Spleen (tissue), 11 donors: ENCODE measurements at regions not wholly inside any gene's neighbourhood (a gene's known extent, or its start where the extent isn't known, plus 50 kb on each side); places are given as distances from the start of the nearest gene placed in this dataset.

Source experiments
- DNase-seq: peaks from one replicate; pipeline ENCODE4 v3.0.0-alpha.2; 2020
- H3K27ac ChIP-seq, 8 donors: fragments of 200-600 bp; sonication (generic) in 7 of 8; 1 replicate in 4 of 8; 2 replicates in 4 of 8; pipeline versions ENCODE4 v1.5.0 to v1.8.0; 2016 to 2021; ENCODE audit warnings: inconsistent platforms in 4 of 8, mild to moderate bottlenecking in 4 of 8, moderate library complexity in 1 of 8
- H3K27me3 ChIP-seq, 7 donors: fragments of 200-600 bp; sonication (generic) in 6 of 7; replicated peaks in 1 of 7; 1 replicate in 4 of 7; 2 replicates in 3 of 7; pipeline versions ENCODE4 v1.5.0 to v1.8.0; 2016 to 2021; ENCODE audit warnings: inconsistent platforms in 3 of 7, mild to moderate bottlenecking in 1 of 7
- H3K36me3 ChIP-seq, 6 donors: fragments of 200-600 bp; sonication (generic) in 5 of 6; 1 replicate in 4 of 6; 2 replicates in 2 of 6; pipeline versions ENCODE4 v1.5.0 to v1.8.0; 2016 to 2021; ENCODE audit warnings: inconsistent platforms in 2 of 6
- H3K4me1 ChIP-seq, 6 donors: fragments of 200-600 bp; sonication (generic) in 5 of 6; 1 replicate in 3 of 6; 2 replicates in 3 of 6; pipeline versions ENCODE4 v1.5.0 to v1.8.0; 2016 to 2021; ENCODE audit warnings: inconsistent platforms in 3 of 6
- H3K4me3 ChIP-seq, 8 donors: fragments of 200-600 bp; sonication (generic) in 7 of 8; 1 replicate in 4 of 8; 2 replicates in 4 of 8; pipeline versions ENCODE4 v1.5.0 to v1.8.0; 2016 to 2021; ENCODE audit warnings: inconsistent platforms in 4 of 8, mild to moderate bottlenecking in 4 of 8, moderate library complexity in 2 of 8
- H3K9me3 ChIP-seq, 8 donors: fragments of 200-600 bp; sonication (generic) in 7 of 8; 1 replicate in 4 of 8; 2 replicates in 4 of 8; pipeline versions ENCODE4 v1.5.0 to v1.8.0; 2016 to 2021; ENCODE audit warnings: inconsistent platforms in 4 of 8
- CTCF ChIP-seq, 11 experiments: fragments of 200-600 bp in 7 of 11; fragments of 450-650 bp in 4 of 11; sonication (generic) in 4 of 11; IDR thresholded peaks in 8 of 11; conservative IDR thresholded peaks in 3 of 11; 1 replicate in 7 of 11; 2 replicates in 4 of 11; pipeline versions ENCODE4 v1.4.0 to v1.8.0; 2016 to 2021; ENCODE audit warnings: antibody characterized with exemption in 11 of 11, inconsistent platforms in 4 of 11, mild to moderate bottlenecking in 1 of 11
- POLR2A ChIP-seq, 3 donors: fragments of 450-650 bp; IDR thresholded peaks; one replicate each; pipeline ENCODE4 v1.5.1; 2017; ENCODE audit warnings: antibody characterized with exemption in 3 of 3, mild to moderate bottlenecking in 1 of 3
- POLR2AphosphoS5 ChIP-seq, 3 donors: sonication (generic); formaldehyde crosslinking; IDR thresholded peaks; one replicate each; pipeline ENCODE4 v1.5.1; 2017; ENCODE audit warnings: antibody characterized with exemption in 3 of 3
- WGBS, 5 donors: extraction: QIAGEN DNeasy Blood & Tissue Kit in 3 of 5; methylation state at CpG; one replicate each; pipeline versions ENCODE4 v1.1.5 to v1.1.7; 2013 to 2018; 5-methylcytosine and 5-hydroxymethylcytosine counted together
- intact Hi-C: fragments of 100-400 bp; cut with DNase I; formaldehyde crosslinking; loops from one replicate; pipeline ENCODE4 v1.15.0; 2023; ENCODE audit warnings: low total_unique reads
- donor health status: healthy with polysubstance abuse.
- donor health status: DM: no; HTN: no; CAD: no; lungs with moderate emphysema.
- donor health status: DM: no; HTN: no; CAD: no.
- donor health status: Bipolar disorder and iron deficiency.
- donor health status: healthy.
- donor health status: DM: no; HTN: no; CAD: no.
- donor health status: DM: yes; HTN: yes; CAD: no.

GRCh38 chr11:26106726-26107125 is 225.2 kb upstream of the ANO3 start:
- Histone ChIP-seq H3K9me3 (peaks cover 0 to 5% (median 0%) of the 10 kb centered on the region in 8 donors), H3K27ac (no peak overlapping the region), H3K27me3 (no peaks in the 10 kb centered on the region), H3K4me3 (no peak overlapping the region), H3K36me3 (no peaks in the 10 kb centered on the region), H3K4me1 (peaks cover 0 to 3% (median 0%) of the 10 kb centered on the region in 6 donors)
- DNase-seq: no peak
- intact Hi-C loops: no loop called here
- TF ChIP-seq POLR2AphosphoS5 (IDR thresholded peaks at IDR 0.05) (no peak), CTCF (IDR thresholded peaks at IDR 0.05 in 8 of 11, conservative IDR thresholded peaks at IDR 0.05 in 3 of 11) (no peak), POLR2A (IDR thresholded peaks at IDR 0.05) (no peak)
- 87 to 98% (median 93%) methylated on average over 1 of the region's 1 CpG for WGBS, 5 donors

- Histone ChIP-seq H3K9me3 (peaks cover 0 to 9% (median 0%) of the 10 kb centered on the region in 8 donors), H3K27ac (no peak overlapping the region), H3K4me1 (peaks cover 0 to 3% (median 0%) of the 10 kb centered on the region in 6 donors), H3K27me3 (no peaks in the 10 kb centered on the region), H3K4me3 (no peak overlapping the region), H3K36me3 (no peaks in the 10 kb centered on the region)
- 69 to 94% (median 75%) methylated on average over 2 of the region's 2 CpGs for WGBS, 5 donors
- TF ChIP-seq POLR2A (IDR thresholded peaks at IDR 0.05) (no peak), POLR2AphosphoS5 (IDR thresholded peaks at IDR 0.05) (no peak), CTCF (IDR thresholded peaks at IDR 0.05 in 8 of 11, conservative IDR thresholded peaks at IDR 0.05 in 3 of 11) (no peak)
- DNase-seq: no peak
- intact Hi-C loops: no loop called here
Measured at GRCh38 chr11:26109658-26110368, 222.1 kb upstream of the ANO3 start.

- H3K9me3 ChIP-seq: peaks cover 0 to 9% (median under 1%) of the 10 kb centered on the region in 8 donors
- H3K27ac ChIP-seq: no peak overlapping the region
- no peaks in the 10 kb centered on the region for H3K27me3 ChIP-seq
- intact Hi-C loops: no loop called here
- no peaks in the 10 kb centered on the region for H3K4me1 ChIP-seq
- H3K4me3 ChIP-seq: no peak overlapping the region
- H3K36me3 ChIP-seq: no peaks in the 10 kb centered on the region
- DNase-seq: no peak
- TF ChIP-seq CTCF (IDR thresholded peaks at IDR 0.05 in 8 of 11, conservative IDR thresholded peaks at IDR 0.05 in 3 of 11) (no peak), POLR2A (IDR thresholded peaks at IDR 0.05) (no peak), POLR2AphosphoS5 (IDR thresholded peaks at IDR 0.05) (no peak)
Measured at GRCh38 chr11:26112264-26112663, 219.7 kb upstream of the ANO3 start.

GRCh38 chr11:26121466-26121865 is 210.5 kb upstream of the ANO3 start:
- no peak for DNase-seq
- H3K4me3 ChIP-seq: no peak overlapping the region
- 80 to 97% (median 89%) methylated on average over 2 of the region's 2 CpGs for WGBS, 5 donors
- H3K27ac ChIP-seq: no peak overlapping the region
- no peaks in the 10 kb centered on the region for H3K4me1 ChIP-seq
- TF ChIP-seq POLR2A (IDR thresholded peaks at IDR 0.05) (no peak), POLR2AphosphoS5 (IDR thresholded peaks at IDR 0.05) (no peak), CTCF (IDR thresholded peaks at IDR 0.05 in 8 of 11, conservative IDR thresholded peaks at IDR 0.05 in 3 of 11) (no peak)
- H3K27me3 ChIP-seq: no peaks in the 10 kb centered on the region
- intact Hi-C loops: no loop called here
- H3K36me3 ChIP-seq: no peaks in the 10 kb centered on the region
- peaks cover 0 to 11% (median 5%) of the 10 kb centered on the region in 8 donors for H3K9me3 ChIP-seq
